Calu3 (cell line): ENCODE measurements at regions not wholly inside any gene's neighbourhood (a gene's known extent, or its start where the extent isn't known, plus 50 kb on each side); places are given as distances from the start of the nearest gene placed in this dataset.
"Not testable (repeated sequence)": the region's sequence is repeated elsewhere in the genome, so short reads cannot be mapped to it uniquely, and the experiment has no call there.

Source experiments
- BruUV-seq: library from RNA; stranded (reverse); fragments of 400-500 nt; replicated peaks from 2 replicates; lab custom pipeline; 2021; lab: Mats Ljungman, UMichigan
- CTCF ChIA-PET: fragments of 300-600 bp; sonication (Branson Sonifier 250); formaldehyde crosslinking; loops from one replicate; lab custom pipeline; 2022; ENCODE audit warnings: antibody characterized with exemption; lab: Charles Lee
- DNase-seq: peaks from one replicate; pipeline ENCODE4 v3.0.0; 2022
- H3K27ac Mint-ChIP-seq: one replicate; pipeline ENCODE4 v1.8.0; 2022; ENCODE audit warnings: mixed read lengths; ENCODE audit not compliant: unreplicated experiment
- H3K27me3 Mint-ChIP-seq: one replicate; pipeline ENCODE4 v1.8.0; 2022; ENCODE audit warnings: mixed read lengths; ENCODE audit not compliant: unreplicated experiment
- H3K36me3 Mint-ChIP-seq: one replicate; pipeline ENCODE4 v1.8.0; 2022; ENCODE audit warnings: mild to moderate bottlenecking, moderate library complexity, mixed read lengths; ENCODE audit not compliant: insufficient read depth, unreplicated experiment
- H3K4me1 Mint-ChIP-seq: one replicate; pipeline ENCODE4 v1.8.0; 2022; ENCODE audit warnings: mild to moderate bottlenecking, low read depth, mixed read lengths; ENCODE audit not compliant: unreplicated experiment
- H3K4me3 Mint-ChIP-seq: one replicate; pipeline ENCODE4 v1.8.0; 2022; ENCODE audit warnings: mild to moderate bottlenecking, low read depth, moderate library complexity, mixed read lengths; ENCODE audit not compliant: unreplicated experiment
- H3K9me3 Mint-ChIP-seq: one replicate; pipeline ENCODE4 v1.8.0; 2022; ENCODE audit warnings: low read depth, mixed read lengths; ENCODE audit not compliant: unreplicated experiment
- CTCF ChIP-seq: fragments of 200-600 bp; IDR thresholded peaks from one replicate; pipeline ENCODE4 v1.8.0; 2022; ENCODE audit warnings: antibody characterized with exemption; ENCODE audit not compliant: unreplicated experiment
- intact Hi-C: fragments of 100-400 bp; cut with micrococcal nuclease; formaldehyde crosslinking; loops from one replicate; pipeline ENCODE4 v1.10.0; 2022; ENCODE audit not compliant: unreplicated experiment

- Mint-ChIP-seq H3K4me3 (no peak overlapping the region), H3K9me3 (no peaks in the 10 kb centered on the region), H3K27me3 (no peaks in the 10 kb centered on the region), H3K27ac (peak overlapping the region; percentile 75), H3K4me1 (peaks cover 13% of the 10 kb centered on the region), H3K36me3 (no peaks in the 10 kb centered on the region)
- BruUV-seq: no TSS peak
- CTCF ChIA-PET: interaction anchor here (0.6 to 1.0 kb wide), 4 partner anchors 13 to 257 kb away, joined by 3 to 5 read pairs (median 4); no protein-coding TSS in a partner anchor
- TF ChIP-seq CTCF: no peak
- intact Hi-C loops: no loop called here
- DNase-seq: peak; percentile 24
Observed at GRCh38 chr4:53943345-53944085, 120.9 kb downstream of the CHIC2 start.

GRCh38 chr4:53942712-53943111 is 121.7 kb downstream of the CHIC2 start:
- Mint-ChIP-seq H3K27ac (no peak overlapping the region), H3K4me3 (no peak overlapping the region), H3K27me3 (no peaks in the 10 kb centered on the region), H3K36me3 (peaks cover 3% of the 10 kb centered on the region), H3K9me3 (no peaks in the 10 kb centered on the region), H3K4me1 (peaks cover 20% of the 10 kb centered on the region)
- DNase-seq: no peak
- no TSS peak for BruUV-seq
- CTCF ChIA-PET: interaction anchor here (0.7 kb wide), 1 partner anchor 249 kb away, joined by 3 read pairs; no protein-coding TSS in a partner anchor
- intact Hi-C loops: no loop called here
- TF ChIP-seq CTCF: no peak

GRCh38 chr4:53941331-53941730 is 123.1 kb downstream of the CHIC2 start:
- intact Hi-C loops: no loop called here
- H3K4me1 Mint-ChIP-seq: peaks cover 23% of the 10 kb centered on the region
- no peaks in the 10 kb centered on the region for H3K27me3 Mint-ChIP-seq
- no peak for DNase-seq
- peaks cover 5% of the 10 kb centered on the region for H3K36me3 Mint-ChIP-seq
- H3K9me3 Mint-ChIP-seq: no peaks in the 10 kb centered on the region
- no TSS peak for BruUV-seq
- H3K27ac Mint-ChIP-seq: no peak overlapping the region
- CTCF ChIA-PET: no interaction called here
- H3K4me3 Mint-ChIP-seq: no peak overlapping the region
- no peak for TF ChIP-seq CTCF

- H3K27ac Mint-ChIP-seq, intact Hi-C loops, CTCF ChIA-PET, H3K36me3 Mint-ChIP-seq, BruUV-seq, DNase-seq, H3K4me3 Mint-ChIP-seq, H3K27me3 Mint-ChIP-seq, H3K9me3 Mint-ChIP-seq: not testable (repeated sequence)
- peaks cover 29% of the 10 kb centered on the region for H3K4me1 Mint-ChIP-seq
Observed at GRCh38 chr4:53939892-53940291, 124.5 kb downstream of the CHIC2 start.

- peaks cover 5% of the 10 kb centered on the region for H3K36me3 Mint-ChIP-seq
- no TSS peak for BruUV-seq
- TF ChIP-seq CTCF: no peak
- peaks cover 16% of the 10 kb centered on the region for H3K4me1 Mint-ChIP-seq
- intact Hi-C loops: no loop called here
- DNase-seq: no peak
- H3K4me3 Mint-ChIP-seq: peak overlapping the region; percentile 11
- H3K9me3 Mint-ChIP-seq: no peaks in the 10 kb centered on the region
- H3K27me3 Mint-ChIP-seq: no peaks in the 10 kb centered on the region
- H3K27ac Mint-ChIP-seq: peak overlapping the region; percentile 66
- CTCF ChIA-PET: no interaction called here
Observed at GRCh38 chr4:53937918-53938317, 126.5 kb downstream of the CHIC2 start.
